Fibroblast of villous mesenchyme (primary cell): ENCODE measurements at regions not wholly inside any gene's neighbourhood (a gene's known extent, or its start where the extent isn't known, plus 50 kb on each side); places are given as distances from the start of the nearest gene placed in this dataset.

Source experiments
- DNase-seq: peaks from one replicate; pipeline ENCODE4 v3.0.0-alpha.2; 2010; ENCODE audit warnings: low read depth
- H3K4me3 ChIP-seq: 2 replicates; pipeline ENCODE4 v1.5.1; 2011; ENCODE audit warnings: low read depth, mild to moderate bottlenecking, low read length
- TF ChIP-seq, protein P1 (sequence below): IDR thresholded peaks from 2 replicates; pipeline ENCODE4 v1.5.1; 2012; ENCODE audit warnings: low read depth, mild to moderate bottlenecking, low read length; ENCODE audit not compliant: insufficient read depth

DNA sequence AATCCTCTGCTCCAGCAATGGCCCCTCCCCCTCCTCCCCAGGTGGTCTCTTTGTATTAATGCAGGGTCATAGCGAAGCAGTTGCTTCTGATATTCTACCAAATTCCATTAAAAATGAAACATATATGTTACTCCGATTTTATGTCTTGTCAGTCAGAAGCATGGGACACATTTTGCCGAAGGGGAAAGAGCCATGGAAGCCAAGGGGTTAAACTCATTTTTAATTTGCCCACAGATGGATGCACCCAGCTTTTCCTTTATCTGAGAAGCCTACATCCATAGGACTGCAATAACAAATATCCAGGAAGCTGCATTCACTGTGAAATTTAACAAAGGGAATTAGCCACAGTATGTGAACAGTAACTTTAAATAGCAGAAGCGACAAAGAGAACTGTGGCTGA lies 688.2 kb downstream of the QKI start:
- no peak overlapping the region for H3K4me3 ChIP-seq
- TF ChIP-seq, protein P1, sequence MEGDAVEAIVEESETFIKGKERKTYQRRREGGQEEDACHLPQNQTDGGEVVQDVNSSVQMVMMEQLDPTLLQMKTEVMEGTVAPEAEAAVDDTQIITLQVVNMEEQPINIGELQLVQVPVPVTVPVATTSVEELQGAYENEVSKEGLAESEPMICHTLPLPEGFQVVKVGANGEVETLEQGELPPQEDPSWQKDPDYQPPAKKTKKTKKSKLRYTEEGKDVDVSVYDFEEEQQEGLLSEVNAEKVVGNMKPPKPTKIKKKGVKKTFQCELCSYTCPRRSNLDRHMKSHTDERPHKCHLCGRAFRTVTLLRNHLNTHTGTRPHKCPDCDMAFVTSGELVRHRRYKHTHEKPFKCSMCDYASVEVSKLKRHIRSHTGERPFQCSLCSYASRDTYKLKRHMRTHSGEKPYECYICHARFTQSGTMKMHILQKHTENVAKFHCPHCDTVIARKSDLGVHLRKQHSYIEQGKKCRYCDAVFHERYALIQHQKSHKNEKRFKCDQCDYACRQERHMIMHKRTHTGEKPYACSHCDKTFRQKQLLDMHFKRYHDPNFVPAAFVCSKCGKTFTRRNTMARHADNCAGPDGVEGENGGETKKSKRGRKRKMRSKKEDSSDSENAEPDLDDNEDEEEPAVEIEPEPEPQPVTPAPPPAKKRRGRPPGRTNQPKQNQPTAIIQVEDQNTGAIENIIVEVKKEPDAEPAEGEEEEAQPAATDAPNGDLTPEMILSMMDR: no peak
- no peak for DNase-seq

DNA sequence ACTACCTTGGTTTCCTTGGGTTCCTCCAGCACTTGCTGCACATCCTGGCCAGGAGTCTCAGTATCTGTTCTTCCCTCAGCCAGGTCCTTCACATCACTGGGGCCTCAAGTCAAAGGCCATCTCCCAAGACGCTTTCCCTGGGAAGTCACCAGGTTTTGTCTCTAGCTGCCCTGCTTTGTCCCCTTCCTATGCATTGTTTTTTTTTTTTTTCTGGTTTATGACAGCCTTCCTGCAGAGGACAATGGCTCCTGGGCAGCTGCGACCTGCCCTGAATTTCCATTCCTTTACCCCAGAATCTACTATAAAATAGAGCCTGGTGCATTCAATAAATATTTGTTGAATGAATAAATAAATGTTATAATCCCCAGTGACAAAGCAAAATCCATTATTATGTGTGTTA lies 687.3 kb downstream of the QKI start:
- TF ChIP-seq, protein P1: no peak
- no peak overlapping the region for H3K4me3 ChIP-seq
- DNase-seq: no peak

DNA sequence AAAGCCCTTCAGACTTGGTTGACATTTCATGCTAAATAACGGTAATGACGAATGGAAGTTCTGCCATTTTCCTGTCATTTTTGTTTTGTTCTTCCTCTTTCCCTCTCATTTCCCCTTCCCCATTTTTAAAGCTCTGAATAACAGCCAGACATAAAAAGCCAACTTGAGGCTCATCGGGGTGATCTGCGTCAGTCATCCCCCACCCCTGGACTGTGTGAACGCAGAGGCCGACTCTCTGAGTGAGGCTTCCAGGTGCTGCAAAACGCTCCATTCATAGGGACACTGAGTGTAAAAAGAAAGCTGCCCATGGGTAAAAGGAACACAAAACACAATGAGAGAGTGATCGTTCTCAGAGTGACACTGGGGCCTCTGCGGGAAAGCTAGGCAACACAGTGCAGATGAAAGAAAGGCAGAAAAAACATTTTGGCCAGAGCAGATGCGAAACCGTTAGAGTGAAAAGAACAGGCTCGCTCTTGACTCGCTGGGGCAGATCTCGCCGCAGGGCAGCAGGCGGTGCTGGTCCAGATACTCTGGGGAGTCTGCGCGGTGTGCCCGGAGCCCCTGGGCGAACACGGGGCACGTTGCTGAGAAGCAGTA lies 684.8 kb downstream of the QKI start:
- TF ChIP-seq, protein P1: no peak
- DNase-seq: no peak
- H3K4me3 ChIP-seq: no peak overlapping the region

DNA sequence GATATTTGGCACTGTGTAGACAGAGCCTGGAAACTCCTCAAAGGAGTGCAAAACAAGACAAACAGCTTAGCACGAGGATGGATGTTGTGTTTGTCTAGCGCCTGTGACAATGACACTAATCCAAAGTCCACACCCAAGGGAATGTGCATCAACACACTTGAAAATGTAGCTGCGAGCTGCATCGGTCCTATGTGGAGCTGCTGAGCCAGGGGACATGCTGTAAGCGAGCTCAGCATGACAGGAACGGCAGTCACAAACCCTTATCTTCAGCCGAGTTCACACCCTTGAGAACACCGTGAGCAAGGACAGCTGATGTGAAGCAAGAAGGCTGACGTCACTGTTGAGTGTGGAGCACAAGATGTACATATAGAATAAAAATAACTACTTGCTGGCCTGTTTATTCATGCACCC lies 684.3 kb downstream of the QKI start:
- DNase-seq: no peak
- no peak overlapping the region for H3K4me3 ChIP-seq

DNA sequence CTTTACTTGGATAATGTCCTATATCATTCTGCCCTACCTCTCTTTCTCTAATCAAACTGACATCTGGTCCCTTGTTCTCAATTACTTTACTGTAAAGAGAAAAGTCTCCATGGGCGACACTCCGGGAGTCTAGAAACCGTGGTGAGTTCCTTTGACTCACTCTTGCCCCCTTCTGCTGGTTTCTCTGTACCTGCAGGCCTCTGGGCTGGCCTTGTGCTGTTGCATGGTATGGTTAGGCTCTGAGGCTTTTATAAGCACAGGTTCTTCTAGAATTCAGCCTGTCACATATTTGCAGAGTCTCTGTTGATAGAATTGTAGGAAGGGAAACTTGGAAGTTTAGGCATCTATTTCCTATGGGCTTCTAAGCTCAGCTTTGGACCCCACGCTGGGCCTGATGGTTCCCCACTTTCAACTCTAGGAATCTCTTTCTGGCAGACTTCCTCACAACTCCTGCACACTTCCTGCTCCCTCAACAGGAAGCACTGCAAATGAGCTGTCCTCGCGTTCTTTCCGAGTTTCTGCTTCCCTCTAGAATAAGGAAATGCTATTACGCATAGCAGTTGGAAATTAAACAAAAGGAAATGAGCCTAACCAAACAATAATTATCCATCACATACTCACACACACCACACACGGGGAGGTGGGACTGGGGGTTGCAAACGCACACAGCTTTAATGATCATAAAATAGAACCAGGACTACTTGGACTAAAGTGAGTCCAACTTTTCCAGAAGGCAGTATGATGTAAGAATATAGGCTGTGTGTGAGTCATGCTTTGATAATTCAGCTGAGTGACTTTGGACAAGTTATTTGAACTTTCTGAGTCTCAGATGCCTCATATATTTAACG lies 683.3 kb downstream of the QKI start:
- DNase-seq: no peak
- no peak overlapping the region for H3K4me3 ChIP-seq
- TF ChIP-seq, protein P1: no peak

More for the DNA sequence above, 684.3 kb downstream of the QKI start:
- TF ChIP-seq, protein P1: no peak

DNA sequence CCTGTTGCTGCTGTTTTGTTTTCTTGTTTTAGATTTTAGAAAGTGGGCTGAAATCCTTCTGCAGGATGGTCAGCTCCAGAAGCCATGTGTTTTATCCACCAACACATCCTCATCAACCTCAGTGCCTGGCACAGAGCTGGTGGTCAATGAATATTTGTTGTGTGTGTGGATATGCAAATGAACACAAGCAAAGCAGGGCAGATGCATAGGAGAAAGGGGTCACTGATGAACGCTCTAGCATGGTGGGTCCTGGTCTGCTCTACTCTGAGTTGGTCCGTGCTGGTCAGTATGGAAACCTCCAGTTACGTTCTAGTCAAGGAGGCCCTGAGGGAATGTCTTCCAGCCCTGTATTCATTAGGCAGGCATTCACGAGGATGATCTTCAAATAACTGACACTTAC lies 682.5 kb downstream of the QKI start:
- TF ChIP-seq, protein P1: no peak
- no peak overlapping the region for H3K4me3 ChIP-seq
- no peak for DNase-seq
